PC-3 (cell line): ENCODE measurements at regions not wholly inside any gene's neighbourhood (a gene's known extent, or its start where the extent isn't known, plus 50 kb on each side); places are given as distances from the start of the nearest gene placed in this dataset.

Source experiments
- ATAC-seq: fragments of 200-7000 bp; cut with Tn5 transposase; 2 replicates; pipeline ENCODE4 v1.9.1; 2020; ENCODE audit warnings: mild to moderate bottlenecking, moderate library complexity
- BruUV-seq: library from RNA; stranded (reverse); fragments of 400-500 nt; replicated peaks from 2 replicates; lab custom pipeline; 2021; lab: Mats Ljungman, UMichigan
- CTCF ChIA-PET: fragments of 300-600 bp; sonication (Branson Sonifier 250); formaldehyde crosslinking; loops from one replicate; lab custom pipeline; 2022; ENCODE audit warnings: antibody characterized with exemption; lab: Charles Lee
- POLR2A ChIA-PET: fragments of 300-600 bp; sonication (Branson Sonifier 250); formaldehyde crosslinking; loops from one replicate; lab custom pipeline; 2022; ENCODE audit warnings: antibody characterized with exemption; ENCODE audit not compliant: unreplicated experiment; lab: Charles Lee
- DNase-seq: peaks from one replicate; pipeline ENCODE4 v3.0.0-alpha.2; 2015
- H2AFZ ChIP-seq: fragments of 300-600 bp; sonication (generic); 2 replicates; pipeline ENCODE4 v1.6.0; 2016; ENCODE audit warnings: antibody characterized with exemption, low read length
- H3F3A ChIP-seq: fragments of 300-600 bp; sonication (generic); one replicate; pipeline ENCODE4 v1.6.0; 2017; ENCODE audit warnings: antibody characterized with exemption, low read length, control low read depth, mild to moderate bottlenecking; ENCODE audit not compliant: unreplicated experiment
- H3K27ac ChIP-seq: fragments of 300-600 bp; sonication (generic); 2 replicates; pipeline ENCODE4 v1.5.1; 2016; ENCODE audit warnings: mild to moderate bottlenecking, low read length
- H3K27me3 ChIP-seq: fragments of 300-600 bp; sonication (generic); 2 replicates; pipeline ENCODE4 v1.6.1; 2016; ENCODE audit warnings: low read length, mixed read lengths
- H3K36me3 ChIP-seq: fragments of 300-600 bp; sonication (generic); 2 replicates; pipeline ENCODE4 v1.6.1; 2016; ENCODE audit warnings: low read depth, mixed run types, low read length, mixed read lengths
- H3K4me1 ChIP-seq: fragments of 300-600 bp; sonication (generic); 2 replicates; pipeline ENCODE4 v1.5.1; 2016; ENCODE audit warnings: low read length; ENCODE audit not compliant: insufficient read depth
- H3K4me2 ChIP-seq: fragments of 300-600 bp; sonication (generic); 2 replicates; pipeline ENCODE4 v1.6.0; 2016; ENCODE audit warnings: low read length
- H3K4me3 ChIP-seq: fragments of 300-600 bp; sonication (generic); 2 replicates; pipeline ENCODE4 v1.5.1; 2016; ENCODE audit warnings: mild to moderate bottlenecking, low read length, mixed read lengths
- H3K79me2 ChIP-seq: fragments of 300-600 bp; sonication (generic); 2 replicates; pipeline ENCODE4 v1.6.1; 2017; ENCODE audit warnings: low read length, mixed read lengths
- H3K9ac ChIP-seq: fragments of 300-600 bp; sonication (generic); 2 replicates; pipeline ENCODE4 v1.6.0; 2016; ENCODE audit warnings: mild to moderate bottlenecking, low read length
- H3K9me2 ChIP-seq: fragments of 300-600 bp; sonication (generic); replicated peaks from 2 replicates; pipeline ENCODE4 v1.6.1; 2016; ENCODE audit warnings: mixed run types, low read length, mixed read lengths
- H3K9me3 ChIP-seq: fragments of 300-600 bp; sonication (generic); 2 replicates; pipeline ENCODE4 v1.6.1; 2016; ENCODE audit warnings: low read length, mixed read lengths
- H4K20me1 ChIP-seq: fragments of 300-600 bp; sonication (generic); 2 replicates; pipeline ENCODE4 v1.6.1; 2016; ENCODE audit warnings: low read length, mixed read lengths
- CTCF ChIP-seq: fragments of 300-600 bp; sonication (generic); conservative IDR thresholded peaks from 2 replicates; pipeline ENCODE4 v1.5.1; 2017; ENCODE audit warnings: antibody characterized with exemption, low read depth, mild to moderate bottlenecking, low read length
- EZH2 ChIP-seq: fragments of 300-600 bp; sonication (generic); IDR thresholded peaks from one replicate; pipeline ENCODE4 v1.6.1; 2017; ENCODE audit warnings: antibody characterized with exemption, mild to moderate bottlenecking, low read length; ENCODE audit not compliant: unreplicated experiment
- EZH2phosphoT487 ChIP-seq: fragments of 300-600 bp; sonication (generic); IDR thresholded peaks from 2 replicates; pipeline ENCODE4 v1.6.1; 2018; ENCODE audit warnings: mild to moderate bottlenecking, antibody characterized with exemption, low read length, borderline replicate concordance
- intact Hi-C: fragments of 100-400 bp; cut with micrococcal nuclease; formaldehyde crosslinking; loops from 2 replicates; pipeline ENCODE4 v1.9.0; 2023

GRCh38 chr1:72846476-72847278, 564.3 kb upstream of the NEGR1 start:
- ChIA-PET CTCF (interaction anchor here (0.6 kb wide), 1 partner anchor 15 kb away, joined by 3 read pairs; no protein-coding TSS in a partner anchor), POLR2A (no interaction called here)
- TF ChIP-seq EZH2phosphoT487 = no peak
- TF ChIP-seq CTCF = no peak
- no peak for TF ChIP-seq EZH2
- H3K79me2 ChIP-seq = no peaks in the 10 kb centered on the region
- no peak overlapping the region for H2AFZ ChIP-seq
- intact Hi-C loops = loop anchor here (10.0 kb wide), 1 partner anchor 662 kb away; no protein-coding TSS in a partner anchor
- H3K9me3 ChIP-seq = no peaks in the 10 kb centered on the region
- no peaks in the 10 kb centered on the region for H3K4me1 ChIP-seq
- no peaks in the 10 kb centered on the region for H3F3A ChIP-seq
- BruUV-seq = no TSS peak
- no peak overlapping the region for H3K4me2 ChIP-seq
- H3K9ac ChIP-seq = no peak overlapping the region
- no peaks in the 10 kb centered on the region for H3K27me3 ChIP-seq
- H3K9me2 ChIP-seq = no peaks in the 10 kb centered on the region
- no peak overlapping the region for H3K4me3 ChIP-seq
- no peaks in the 10 kb centered on the region for H4K20me1 ChIP-seq
- no peak overlapping the region for H3K27ac ChIP-seq
- no peak for DNase-seq
- ATAC-seq = peak; percentile 21; the same call in 1 of the 2 replicates
- no peaks in the 10 kb centered on the region for H3K36me3 ChIP-seq

DNA sequence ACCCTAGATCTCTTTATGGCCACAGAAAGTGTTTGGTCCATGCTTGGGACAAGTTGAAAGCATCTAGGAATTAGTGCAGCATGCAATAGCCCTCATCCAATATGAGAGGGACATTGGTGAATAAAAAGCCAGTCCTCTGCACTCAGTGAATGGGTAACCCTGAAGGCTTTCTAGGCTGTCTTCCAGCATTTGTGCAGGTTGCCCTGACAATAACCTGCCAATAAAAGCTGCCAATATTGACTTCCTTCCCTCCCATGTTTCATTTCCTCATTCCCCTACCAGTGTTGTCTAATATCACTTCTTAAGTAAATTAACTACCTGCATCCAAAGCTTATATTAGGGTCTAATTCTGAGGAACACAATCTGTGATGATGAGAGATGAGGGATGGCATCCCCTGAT, 563.6 kb upstream of the NEGR1 start:
- TF ChIP-seq EZH2phosphoT487 (no peak), CTCF (no peak), EZH2 (no peak)
- H3K27ac ChIP-seq = no peak overlapping the region
- H3K9me2 ChIP-seq = no peaks in the 10 kb centered on the region
- H3K4me1 ChIP-seq = no peaks in the 10 kb centered on the region
- H3K9ac ChIP-seq = no peak overlapping the region
- H3K4me2 ChIP-seq = no peak overlapping the region
- H2AFZ ChIP-seq = no peak overlapping the region
- DNase-seq (no peak), ATAC-seq (peak; percentile 56)
- BruUV-seq = no TSS peak
- POLR2A ChIA-PET = no interaction called here
- H4K20me1 ChIP-seq = no peaks in the 10 kb centered on the region
- H3K27me3 ChIP-seq = no peaks in the 10 kb centered on the region
- CTCF ChIA-PET = no interaction called here
- no peaks in the 10 kb centered on the region for H3K36me3 ChIP-seq
- intact Hi-C loops = loop anchor here (2.0 to 10.0 kb wide), 2 partner anchors 223 to 661 kb away; no protein-coding TSS in a partner anchor
- H3K9me3 ChIP-seq = no peaks in the 10 kb centered on the region
- H3F3A ChIP-seq = no peaks in the 10 kb centered on the region
- no peaks in the 10 kb centered on the region for H3K79me2 ChIP-seq
- H3K4me3 ChIP-seq = no peak overlapping the region

DNA sequence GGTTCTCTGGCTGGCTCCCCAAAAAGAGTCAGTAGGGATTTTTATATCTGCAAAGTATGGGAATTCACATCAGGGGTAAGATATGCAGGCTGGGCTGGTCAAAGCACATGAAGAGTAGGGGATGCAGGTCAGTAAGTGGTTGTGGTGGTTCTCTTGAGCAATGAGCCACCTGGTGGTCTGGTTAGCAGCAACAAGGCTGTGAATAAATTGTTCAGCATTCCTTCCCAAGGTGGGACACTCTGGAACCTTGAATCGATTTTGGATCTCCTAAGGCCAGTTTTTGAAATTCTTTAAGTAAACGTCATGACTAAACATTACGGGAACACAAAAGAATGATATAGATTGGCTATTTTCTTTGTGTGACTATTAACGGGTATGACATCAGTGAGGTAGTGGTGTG, 563.0 kb upstream of the NEGR1 start:
- intact Hi-C loops = loop anchor here (2.0 to 10.0 kb wide), 2 partner anchors 223 to 661 kb away; no protein-coding TSS in a partner anchor
- ChIA-PET CTCF (no interaction called here), POLR2A (no interaction called here)
- DNase-seq (peak; percentile 60), ATAC-seq (peak; percentile 85)
- Histone ChIP-seq H3K4me3 (no peak overlapping the region), H3K4me2 (no peak overlapping the region), H3K9ac (no peak overlapping the region), H2AFZ (no peak overlapping the region), H3K9me3 (no peaks in the 10 kb centered on the region), H3F3A (no peaks in the 10 kb centered on the region), H4K20me1 (no peaks in the 10 kb centered on the region), H3K27me3 (no peaks in the 10 kb centered on the region), H3K9me2 (no peaks in the 10 kb centered on the region), H3K4me1 (no peaks in the 10 kb centered on the region), H3K79me2 (no peaks in the 10 kb centered on the region), H3K36me3 (no peaks in the 10 kb centered on the region), H3K27ac (no peak overlapping the region)
- no peak for TF ChIP-seq EZH2phosphoT487
- peak; percentile 68 for TF ChIP-seq CTCF
- BruUV-seq = no TSS peak
